ENCODE measurements at regions not wholly inside any gene's neighbourhood (a gene's known extent, or its start where the extent isn't known, plus 50 kb on each side); places are given as distances from the start of the nearest gene placed in this dataset.

GRCh38 chr5:122545986-122546385 lies 228.9 kb upstream of the SNX2 start:
- no peak overlapping the region for H2AFZ ChIP-seq (ENCODE audit: low read depth, low read length)
- H3K4me1 ChIP-seq (ENCODE audit: control insufficient read depth, extremely low read depth, insufficient read depth, low read length) = no peaks in the 10 kb centered on the region
- TF ChIP-seq MYC (IDR thresholded peaks at IDR 0.05; ENCODE audit: low read depth, low read length) (no peak), POLR2AphosphoS5 (IDR thresholded peaks at IDR 0.05; ENCODE audit: insufficient read depth, low read depth, low read length) (no peak), JUN (IDR thresholded peaks at IDR 0.05; ENCODE audit: borderline replicate concordance, insufficient read depth, insufficient read length, low read depth) (no peak), FOS (IDR thresholded peaks at IDR 0.05; ENCODE audit: borderline replicate concordance, insufficient read depth, low read length) (no peak), POLR2A (IDR thresholded peaks at IDR 0.05; ENCODE audit: low read depth, low read length) (no peak), EZH2 (IDR thresholded peaks at IDR 0.05; ENCODE audit: borderline replicate concordance, low read depth, low read length, severe bottlenecking) (no peak), GATA2 (IDR thresholded peaks at IDR 0.05; ENCODE audit: insufficient read depth, insufficient read length, low read depth, low read length) (no peak), CTCF (IDR thresholded peaks at IDR 0.05; ENCODE audit: extremely low read depth in 1 of 2, insufficient read depth in 1 of 2, low read depth in 1 of 2, low read length in 2 of 2) (no peak), MAX (IDR thresholded peaks at IDR 0.05; ENCODE audit: insufficient read depth, insufficient read length) (no peak)
- DNase-seq (ENCODE audit: low read depth, low spot score) = no peak
- H3K9ac ChIP-seq (replicated peaks; ENCODE audit: extremely low read depth, insufficient read depth, low read length) = no peak overlapping the region
- H3K9me1 ChIP-seq (replicated peaks; ENCODE audit: control insufficient read depth, extremely low read depth, insufficient read depth, low read length) = no peaks in the 10 kb centered on the region
- H3K27ac ChIP-seq (ENCODE audit: insufficient read depth, low read depth, low read length) = no peak overlapping the region
- H3K79me2 ChIP-seq (ENCODE audit: control insufficient read depth, insufficient read depth, low read length) = no peaks in the 10 kb centered on the region
- dilution Hi-C loops (cut with MboI; ENCODE audit: extremely low pct_ligation_motif_present, low sequenced_read_pairs) = no loop called here
- no TSS peak for BruUV-seq (replicated peaks)
- no peaks in the 10 kb centered on the region for H3K27me3 ChIP-seq (ENCODE audit: control insufficient read depth in 2 of 2, insufficient read depth in 2 of 2, low read length in 2 of 2)
- H3K4me3 ChIP-seq (replicated peaks in 1 of 3; ENCODE audit: insufficient read depth in 1 of 3, low read depth in 1 of 3, low read length in 3 of 3) = no peak overlapping the region
- H4K20me1 ChIP-seq (replicated peaks; ENCODE audit: control insufficient read depth, extremely low read depth, insufficient read depth, low read length) = no peaks in the 10 kb centered on the region
- intact Hi-C loops (cut with micrococcal nuclease) = no loop called here
- FAIRE-seq = no peak
- POLR2A ChIA-PET = no interaction called here
- H3K4me2 ChIP-seq (ENCODE audit: insufficient read depth, low read length) = no peak overlapping the region
- CTCF ChIA-PET = interaction anchor here (1.2 to 1.5 kb wide), 2 partner anchors 8 to 14 kb away, joined by 3 to 4 read pairs; no protein-coding TSS in a partner anchor
- H3K9me3 ChIP-seq (replicated peaks; ENCODE audit: control insufficient read depth, insufficient read depth, low read length) = no peaks in the 10 kb centered on the region
- no peaks in the 10 kb centered on the region for H3K36me3 ChIP-seq (ENCODE audit: control insufficient read depth in 2 of 2, extremely low read depth in 1 of 2, insufficient read depth in 2 of 2, low read length in 2 of 2)
